ENCODE measurements at regions not wholly inside any gene's neighbourhood (a gene's known extent, or its start where the extent isn't known, plus 50 kb on each side); places are given as distances from the start of the nearest gene placed in this dataset.

DNA sequence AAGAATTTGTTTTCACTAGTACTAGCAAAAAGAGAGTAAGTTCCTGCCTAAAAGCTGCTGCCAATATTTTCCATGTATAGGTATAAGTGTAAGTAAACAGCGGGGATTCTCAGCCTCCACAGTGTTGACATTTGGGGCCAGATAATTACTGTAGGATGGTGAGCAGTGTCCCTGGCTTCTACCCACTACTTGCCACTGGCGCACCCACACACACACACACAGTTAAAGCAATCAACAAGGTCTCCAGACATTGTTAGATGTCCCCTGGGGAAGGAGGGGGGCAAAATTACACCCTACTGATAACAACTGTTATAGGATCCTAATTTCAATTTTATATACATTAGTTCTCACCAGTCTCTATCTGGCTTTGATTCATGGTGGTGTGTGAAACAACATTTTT is 417.0 kb upstream of the PSMD7 start:
- peaks cover 0 to 4% of the 10 kb centered on the region in 2 experiments; a peak in 1 of 5 replicates for H3K27me3 ChIP-seq (ENCODE audit: control insufficient read depth in 1 of 2, insufficient read depth in 2 of 2, low read length in 2 of 2)
- ChIA-PET POLR2A (no interaction called here), CTCF (ENCODE audit: low intra/inter-chr PET ratio, low total read pairs) (interaction anchor here (1.6 to 2.2 kb wide), 2 partner anchors 166 to 314 kb away, joined by 7 to 12 read pairs; no protein-coding TSS in a partner anchor)
- FAIRE-seq (no peak), ATAC-seq (no peak), DNase-seq (ENCODE audit: low spot score) (no peak)
- no peaks in the 10 kb centered on the region for H3K9me3 ChIP-seq (ENCODE audit: low read length)
- H3K4me3 ChIP-seq (replicated peaks in 1 of 3; ENCODE audit: insufficient read depth in 1 of 3, low read depth in 2 of 3, low read length in 3 of 3) = no peak overlapping the region
- H3K36me3 ChIP-seq (replicated peaks in 1 of 2; ENCODE audit: control insufficient read depth in 1 of 2, insufficient read depth in 2 of 2, low read length in 2 of 2) = no peaks in the 10 kb centered on the region
- H3K9ac ChIP-seq (ENCODE audit: insufficient read depth, low read depth, low read length) = no peak overlapping the region
- no peaks in the 10 kb centered on the region for H4K20me1 ChIP-seq (ENCODE audit: insufficient read depth, low read length)
- in situ Hi-C loops (cut with HindIII; ENCODE audit: extremely low pct_ligation_motif_present, low pct_unique_long_range_greater_than_20kb) (loop anchor here (5.0 to 10.0 kb wide), 2 partner anchors 165 to 312 kb away; no protein-coding TSS in a partner anchor), intact Hi-C loops (cut with micrococcal nuclease; ENCODE audit: unreplicated experiment) (no loop called here)
- H3K79me2 ChIP-seq (ENCODE audit: insufficient read depth, low read length) = no peaks in the 10 kb centered on the region
- H3K27ac ChIP-seq (ENCODE audit: extremely low read length, insufficient read depth, low read length) = no peak overlapping the region
- WGBS (ENCODE audit: low lambda C conversion rate) = 4% methylated on average over 2 of the region's 2 CpGs
- no TSS peak for BruUV-seq (replicated peaks)
- TF ChIP-seq ISL2 (CRISPR knock-in tag; IDR thresholded peaks at IDR 0.05) (no peak), ZNF567 (CRISPR knock-in tag; IDR thresholded peaks at IDR 0.05; ENCODE audit: borderline replicate concordance) (no peak)
- no peaks in the 10 kb centered on the region for H3K4me1 ChIP-seq (ENCODE audit: insufficient read depth, low read length)
- no peak overlapping the region for H3K4me2 ChIP-seq (ENCODE audit: low read depth, low read length)
- H2AFZ ChIP-seq (ENCODE audit: low read length) = no peak overlapping the region

DNA sequence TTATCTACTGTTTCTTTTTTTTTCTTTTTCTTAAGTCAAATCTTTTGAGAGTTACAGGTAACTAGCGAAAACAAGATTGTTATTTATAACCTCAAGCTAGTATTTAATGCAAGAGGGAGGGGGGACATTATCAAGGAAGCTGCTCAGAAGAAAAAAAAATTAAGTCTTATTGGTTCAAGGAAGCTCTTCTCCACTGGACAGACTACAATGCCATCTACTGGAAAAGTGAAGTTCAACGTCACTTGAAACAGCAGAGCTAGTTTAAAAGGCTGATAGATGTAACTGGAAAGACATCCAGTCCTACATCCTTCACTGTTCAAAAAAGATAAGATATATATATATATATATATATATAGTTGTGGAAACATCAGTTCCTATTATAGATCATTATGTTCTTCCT is 418.0 kb upstream of the PSMD7 start:
- Histone ChIP-seq H3K27ac (ENCODE audit: extremely low read length, insufficient read depth, low read length) (no peak overlapping the region), H2AFZ (ENCODE audit: low read length) (no peak overlapping the region), H3K9ac (ENCODE audit: insufficient read depth, low read depth, low read length) (no peak overlapping the region), H3K4me3 (replicated peaks in 1 of 3; ENCODE audit: insufficient read depth in 1 of 3, low read depth in 2 of 3, low read length in 3 of 3) (no peak overlapping the region), H3K36me3 (replicated peaks in 1 of 2; ENCODE audit: control insufficient read depth in 1 of 2, insufficient read depth in 2 of 2, low read length in 2 of 2) (no peaks in the 10 kb centered on the region), H3K4me2 (ENCODE audit: low read depth, low read length) (no peak overlapping the region), H3K9me3 (ENCODE audit: low read length) (no peaks in the 10 kb centered on the region), H3K27me3 (ENCODE audit: control insufficient read depth in 1 of 2, insufficient read depth in 2 of 2, low read length in 2 of 2) (peaks cover 0 to under 1% of the 10 kb centered on the region in 2 experiments; a peak in 1 of 5 replicates), H3K4me1 (ENCODE audit: insufficient read depth, low read length) (no peaks in the 10 kb centered on the region), H4K20me1 (ENCODE audit: insufficient read depth, low read length) (no peaks in the 10 kb centered on the region), H3K79me2 (ENCODE audit: insufficient read depth, low read length) (no peaks in the 10 kb centered on the region)
- POLR2A ChIA-PET = no interaction called here
- no peak for FAIRE-seq
- intact Hi-C loops (cut with micrococcal nuclease; ENCODE audit: unreplicated experiment) (loop anchor here (1.0 kb wide), 1 partner anchor 164 kb away; no protein-coding TSS in a partner anchor), in situ Hi-C loops (cut with HindIII; ENCODE audit: extremely low pct_ligation_motif_present, low pct_unique_long_range_greater_than_20kb) (loop anchor here (5.0 to 10.0 kb wide), 2 partner anchors 164 to 311 kb away; no protein-coding TSS in a partner anchor)
- CTCF ChIA-PET (ENCODE audit: low intra/inter-chr PET ratio, low total read pairs) = interaction anchor here (1.6 to 2.2 kb wide), 2 partner anchors 165 to 313 kb away, joined by 7 to 12 read pairs; no protein-coding TSS in a partner anchor
- DNase-seq (ENCODE audit: low spot score) = peak; percentile 58
- 0% methylated on average over 2 of the region's 2 CpGs for WGBS (ENCODE audit: low lambda C conversion rate)
- peak; percentile 49; the same call in 2 of the 3 replicates for ATAC-seq
- BruUV-seq (replicated peaks) = no TSS peak
- TF ChIP-seq ARID2 (CRISPR knock-in tag; IDR thresholded peaks at IDR 0.05; ENCODE audit: borderline replicate concordance) (no peak), STAG1 (CRISPR knock-in tag; IDR thresholded peaks at IDR 0.05) (peak; percentile 86), HHEX (CRISPR knock-in tag; IDR thresholded peaks at IDR 0.05) (no peak), SMC3 (IDR thresholded peaks at IDR 0.05; ENCODE audit: low read length) (peak; percentile 45; the same call in 1 of the 2 replicates), ZNF790 (CRISPR knock-in tag; IDR thresholded peaks at IDR 0.05; ENCODE audit: borderline replicate concordance) (no peak), ELF3 (CRISPR knock-in tag; IDR thresholded peaks at IDR 0.05) (0 out of 2 replicates have a peak, but pooled peaks have one; percentile 23), CREM (IDR thresholded peaks at IDR 0.05) (0 out of 2 replicates have a peak, but pooled peaks have one; percentile 13), CREM (CRISPR knock-in tag; IDR thresholded peaks at IDR 0.05) (no peak), ZNF672 (CRISPR knock-in tag; IDR thresholded peaks at IDR 0.05) (no peak)
- TF ChIP-seq, protein P1, sequence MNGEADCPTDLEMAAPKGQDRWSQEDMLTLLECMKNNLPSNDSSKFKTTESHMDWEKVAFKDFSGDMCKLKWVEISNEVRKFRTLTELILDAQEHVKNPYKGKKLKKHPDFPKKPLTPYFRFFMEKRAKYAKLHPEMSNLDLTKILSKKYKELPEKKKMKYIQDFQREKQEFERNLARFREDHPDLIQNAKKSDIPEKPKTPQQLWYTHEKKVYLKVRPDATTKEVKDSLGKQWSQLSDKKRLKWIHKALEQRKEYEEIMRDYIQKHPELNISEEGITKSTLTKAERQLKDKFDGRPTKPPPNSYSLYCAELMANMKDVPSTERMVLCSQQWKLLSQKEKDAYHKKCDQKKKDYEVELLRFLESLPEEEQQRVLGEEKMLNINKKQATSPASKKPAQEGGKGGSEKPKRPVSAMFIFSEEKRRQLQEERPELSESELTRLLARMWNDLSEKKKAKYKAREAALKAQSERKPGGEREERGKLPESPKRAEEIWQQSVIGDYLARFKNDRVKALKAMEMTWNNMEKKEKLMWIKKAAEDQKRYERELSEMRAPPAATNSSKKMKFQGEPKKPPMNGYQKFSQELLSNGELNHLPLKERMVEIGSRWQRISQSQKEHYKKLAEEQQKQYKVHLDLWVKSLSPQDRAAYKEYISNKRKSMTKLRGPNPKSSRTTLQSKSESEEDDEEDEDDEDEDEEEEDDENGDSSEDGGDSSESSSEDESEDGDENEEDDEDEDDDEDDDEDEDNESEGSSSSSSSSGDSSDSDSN (CRISPR knock-in tag; IDR thresholded peaks at IDR 0.05) = no peak
- TF ChIP-seq, protein P2, sequence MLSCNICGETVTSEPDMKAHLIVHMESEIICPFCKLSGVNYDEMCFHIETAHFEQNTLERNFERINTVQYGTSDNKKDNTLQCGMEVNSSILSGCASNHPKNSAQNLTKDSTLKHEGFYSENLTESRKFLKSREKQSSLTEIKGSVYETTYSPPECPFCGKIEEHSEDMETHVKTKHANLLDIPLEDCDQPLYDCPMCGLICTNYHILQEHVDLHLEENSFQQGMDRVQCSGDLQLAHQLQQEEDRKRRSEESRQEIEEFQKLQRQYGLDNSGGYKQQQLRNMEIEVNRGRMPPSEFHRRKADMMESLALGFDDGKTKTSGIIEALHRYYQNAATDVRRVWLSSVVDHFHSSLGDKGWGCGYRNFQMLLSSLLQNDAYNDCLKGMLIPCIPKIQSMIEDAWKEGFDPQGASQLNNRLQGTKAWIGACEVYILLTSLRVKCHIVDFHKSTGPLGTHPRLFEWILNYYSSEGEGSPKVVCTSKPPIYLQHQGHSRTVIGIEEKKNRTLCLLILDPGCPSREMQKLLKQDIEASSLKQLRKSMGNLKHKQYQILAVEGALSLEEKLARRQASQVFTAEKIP (CRISPR knock-in tag; IDR thresholded peaks at IDR 0.05; ENCODE audit: borderline replicate concordance) = no peak
- TF ChIP-seq, protein P3, sequence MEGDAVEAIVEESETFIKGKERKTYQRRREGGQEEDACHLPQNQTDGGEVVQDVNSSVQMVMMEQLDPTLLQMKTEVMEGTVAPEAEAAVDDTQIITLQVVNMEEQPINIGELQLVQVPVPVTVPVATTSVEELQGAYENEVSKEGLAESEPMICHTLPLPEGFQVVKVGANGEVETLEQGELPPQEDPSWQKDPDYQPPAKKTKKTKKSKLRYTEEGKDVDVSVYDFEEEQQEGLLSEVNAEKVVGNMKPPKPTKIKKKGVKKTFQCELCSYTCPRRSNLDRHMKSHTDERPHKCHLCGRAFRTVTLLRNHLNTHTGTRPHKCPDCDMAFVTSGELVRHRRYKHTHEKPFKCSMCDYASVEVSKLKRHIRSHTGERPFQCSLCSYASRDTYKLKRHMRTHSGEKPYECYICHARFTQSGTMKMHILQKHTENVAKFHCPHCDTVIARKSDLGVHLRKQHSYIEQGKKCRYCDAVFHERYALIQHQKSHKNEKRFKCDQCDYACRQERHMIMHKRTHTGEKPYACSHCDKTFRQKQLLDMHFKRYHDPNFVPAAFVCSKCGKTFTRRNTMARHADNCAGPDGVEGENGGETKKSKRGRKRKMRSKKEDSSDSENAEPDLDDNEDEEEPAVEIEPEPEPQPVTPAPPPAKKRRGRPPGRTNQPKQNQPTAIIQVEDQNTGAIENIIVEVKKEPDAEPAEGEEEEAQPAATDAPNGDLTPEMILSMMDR (CRISPR knock-in tag; IDR thresholded peaks at IDR 0.05) = peak; percentile 67

Measured in HepG2 (cell line).